Lower leg skin (tissue), 4 donors: ENCODE measurements at regions not wholly inside any gene's neighbourhood (a gene's known extent, or its start where the extent isn't known, plus 50 kb on each side); places are given as distances from the start of the nearest gene placed in this dataset.
"Not testable (repeated sequence)": the region's sequence is repeated elsewhere in the genome, so short reads cannot be mapped to it uniquely, and the experiment has no call there.

Source experiments
- DNase-seq, 2 donors: peaks; one replicate each; pipeline ENCODE4 v3.0.0-alpha.2; 2019; ENCODE audit warnings: low spot score in 2 of 2
- H3K4me3 ChIP-seq: fragments of 200-600 bp; sonication (generic); 2 replicates; pipeline ENCODE4 v1.5.1; 2017; ENCODE audit warnings: mild to moderate bottlenecking, low read depth; ENCODE audit not compliant: poor library complexity, severe bottlenecking
- POLR2A ChIP-seq, 2 donors: fragments of 450-650 bp; IDR thresholded peaks; one replicate each; pipeline ENCODE4 v1.6.1; 2016 to 2017; ENCODE audit warnings: antibody characterized with exemption in 2 of 2, mild to moderate bottlenecking in 1 of 2, moderate library complexity in 1 of 2
- WGBS, 2 donors: methylation state at CpG; one replicate each; pipeline ENCODE4 v1.1.5; 2018; 5-methylcytosine and 5-hydroxymethylcytosine counted together
- intact Hi-C: fragments of 100-400 bp; cut with DNase I; formaldehyde crosslinking; loops from one replicate; pipeline ENCODE4 v1.15.0; 2023; ENCODE audit warnings: low total_unique reads
- TF ChIP-seq, protein P1 (sequence below), 3 donors: fragments of 450-650 bp; IDR thresholded peaks; one replicate each; pipeline ENCODE4 v1.5.1; 2016; ENCODE audit warnings: antibody characterized with exemption in 3 of 3, mild to moderate bottlenecking in 3 of 3, moderate library complexity in 2 of 3

DNA sequence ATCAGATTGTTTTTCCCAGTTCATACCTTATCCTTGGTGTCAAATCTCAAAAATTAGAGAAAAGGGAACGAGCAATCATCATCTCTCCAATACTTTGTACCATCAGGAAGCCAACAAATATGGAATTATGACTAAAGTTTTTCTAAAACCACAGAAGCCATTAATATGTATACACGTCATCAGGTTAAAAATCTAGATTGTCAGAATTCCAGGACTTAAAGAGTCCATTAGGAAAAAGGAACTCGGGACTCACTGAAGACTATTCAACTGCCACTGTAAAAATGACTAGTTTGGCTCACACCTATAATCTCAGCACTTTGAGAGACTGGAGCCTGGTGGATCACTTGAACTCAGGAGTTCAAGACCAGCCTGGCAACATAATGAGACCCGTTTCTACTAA lies 344.4 kb upstream of the LRRC4C start:
- no peak for DNase-seq
- WGBS, 2 donors: 53 to 77% methylated on average over 4 of the region's 4 CpGs
- H3K4me3 ChIP-seq: no peak overlapping the region
- TF ChIP-seq, protein P1, sequence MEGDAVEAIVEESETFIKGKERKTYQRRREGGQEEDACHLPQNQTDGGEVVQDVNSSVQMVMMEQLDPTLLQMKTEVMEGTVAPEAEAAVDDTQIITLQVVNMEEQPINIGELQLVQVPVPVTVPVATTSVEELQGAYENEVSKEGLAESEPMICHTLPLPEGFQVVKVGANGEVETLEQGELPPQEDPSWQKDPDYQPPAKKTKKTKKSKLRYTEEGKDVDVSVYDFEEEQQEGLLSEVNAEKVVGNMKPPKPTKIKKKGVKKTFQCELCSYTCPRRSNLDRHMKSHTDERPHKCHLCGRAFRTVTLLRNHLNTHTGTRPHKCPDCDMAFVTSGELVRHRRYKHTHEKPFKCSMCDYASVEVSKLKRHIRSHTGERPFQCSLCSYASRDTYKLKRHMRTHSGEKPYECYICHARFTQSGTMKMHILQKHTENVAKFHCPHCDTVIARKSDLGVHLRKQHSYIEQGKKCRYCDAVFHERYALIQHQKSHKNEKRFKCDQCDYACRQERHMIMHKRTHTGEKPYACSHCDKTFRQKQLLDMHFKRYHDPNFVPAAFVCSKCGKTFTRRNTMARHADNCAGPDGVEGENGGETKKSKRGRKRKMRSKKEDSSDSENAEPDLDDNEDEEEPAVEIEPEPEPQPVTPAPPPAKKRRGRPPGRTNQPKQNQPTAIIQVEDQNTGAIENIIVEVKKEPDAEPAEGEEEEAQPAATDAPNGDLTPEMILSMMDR (IDR thresholded peaks at IDR 0.05): no peak
- TF ChIP-seq POLR2A (IDR thresholded peaks at IDR 0.05): no peak
- intact Hi-C loops: no loop called here

- TF ChIP-seq, protein P1 (IDR thresholded peaks at IDR 0.05): no peak
- no peak for TF ChIP-seq POLR2A (IDR thresholded peaks at IDR 0.05)
- intact Hi-C loops: no loop called here
- no peak for DNase-seq
Measured at GRCh38 chr11:41816396-41816795, 356.9 kb upstream of the LRRC4C start.

GRCh38 chr11:41824287-41824686 lies 364.8 kb upstream of the LRRC4C start:
- DNase-seq, intact Hi-C loops, H3K4me3 ChIP-seq: not testable (repeated sequence)
- WGBS, 2 donors: 83 to 88% methylated on average over 2 of the region's 2 CpGs

More at GRCh38 chr11:41816396-41816795, 356.9 kb upstream of the LRRC4C start:
- H3K4me3 ChIP-seq: no peak overlapping the region

- WGBS, 2 donors: 85 to 89% methylated on average over 6 of the region's 6 CpGs
- H3K4me3 ChIP-seq: no peak overlapping the region
- no peak for TF ChIP-seq POLR2A (IDR thresholded peaks at IDR 0.05)
- TF ChIP-seq, protein P1 (IDR thresholded peaks at IDR 0.05): no peak
- intact Hi-C loops: no loop called here
- no peak for DNase-seq
Measured at GRCh38 chr11:41826085-41826484, 366.6 kb upstream of the LRRC4C start.

DNA sequence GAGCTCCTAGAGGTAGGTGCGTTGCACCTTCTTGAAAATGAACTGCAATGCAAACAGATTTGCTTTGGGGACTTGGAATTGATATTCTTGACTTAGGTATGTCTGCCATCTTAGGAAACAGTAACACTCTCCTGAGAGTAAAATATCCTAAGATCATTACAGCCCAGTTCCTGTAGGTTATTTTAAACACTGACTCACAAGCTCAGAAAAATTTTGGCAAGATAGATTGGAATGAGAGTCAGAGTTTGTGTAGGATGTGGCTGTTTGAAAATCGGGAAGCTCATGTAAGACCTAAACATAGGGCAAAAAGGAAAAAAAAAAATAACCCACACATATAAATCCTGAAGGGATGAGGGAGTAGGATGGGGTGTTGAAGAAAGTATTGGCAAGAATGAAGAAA lies 377.0 kb upstream of the LRRC4C start:
- no peak overlapping the region for H3K4me3 ChIP-seq
- 53 to 61% methylated on average over 2 of the region's 2 CpGs for WGBS, 2 donors
- no peak for TF ChIP-seq POLR2A (IDR thresholded peaks at IDR 0.05)
- TF ChIP-seq, protein P1 (IDR thresholded peaks at IDR 0.05): no peak

GRCh38 chr11:41842673-41843072 lies 383.2 kb upstream of the LRRC4C start:
- TF ChIP-seq POLR2A (IDR thresholded peaks at IDR 0.05): no peak
- TF ChIP-seq, protein P1 (IDR thresholded peaks at IDR 0.05): no peak
- intact Hi-C loops: no loop called here
- H3K4me3 ChIP-seq: no peak overlapping the region
- DNase-seq: no peak
- 86 to 88% methylated on average over 7 to 8 of the region's 8 CpGs for WGBS, 2 donors

More for the DNA sequence above, 377.0 kb upstream of the LRRC4C start:
- intact Hi-C loops: no loop called here
- DNase-seq: no peak
